ENCODE measurements at regions not wholly inside any gene's neighbourhood (a gene's known extent, or its start where the extent isn't known, plus 50 kb on each side); places are given as distances from the start of the nearest gene placed in this dataset.

GRCh38 chr12:25859976-25860375, 98.5 kb upstream of the RASSF8 start:
- intact Hi-C loops (cut with DNase I) = no loop called here
- no peak for DNase-seq
- ATAC-seq = no peak

GRCh38 chr12:25861226-25861625, 97.3 kb upstream of the RASSF8 start:
- no peak overlapping the region for H3K27ac ChIP-seq
- no peak for ATAC-seq
- no peaks in the 10 kb centered on the region for H3K36me3 ChIP-seq
- TF ChIP-seq, protein P1, sequence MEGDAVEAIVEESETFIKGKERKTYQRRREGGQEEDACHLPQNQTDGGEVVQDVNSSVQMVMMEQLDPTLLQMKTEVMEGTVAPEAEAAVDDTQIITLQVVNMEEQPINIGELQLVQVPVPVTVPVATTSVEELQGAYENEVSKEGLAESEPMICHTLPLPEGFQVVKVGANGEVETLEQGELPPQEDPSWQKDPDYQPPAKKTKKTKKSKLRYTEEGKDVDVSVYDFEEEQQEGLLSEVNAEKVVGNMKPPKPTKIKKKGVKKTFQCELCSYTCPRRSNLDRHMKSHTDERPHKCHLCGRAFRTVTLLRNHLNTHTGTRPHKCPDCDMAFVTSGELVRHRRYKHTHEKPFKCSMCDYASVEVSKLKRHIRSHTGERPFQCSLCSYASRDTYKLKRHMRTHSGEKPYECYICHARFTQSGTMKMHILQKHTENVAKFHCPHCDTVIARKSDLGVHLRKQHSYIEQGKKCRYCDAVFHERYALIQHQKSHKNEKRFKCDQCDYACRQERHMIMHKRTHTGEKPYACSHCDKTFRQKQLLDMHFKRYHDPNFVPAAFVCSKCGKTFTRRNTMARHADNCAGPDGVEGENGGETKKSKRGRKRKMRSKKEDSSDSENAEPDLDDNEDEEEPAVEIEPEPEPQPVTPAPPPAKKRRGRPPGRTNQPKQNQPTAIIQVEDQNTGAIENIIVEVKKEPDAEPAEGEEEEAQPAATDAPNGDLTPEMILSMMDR (IDR thresholded peaks at IDR 0.05) = no peak
- no peaks in the 10 kb centered on the region for H3K9me3 ChIP-seq
- H3K4me3 ChIP-seq = no peak overlapping the region
- H3K4me1 ChIP-seq = no peaks in the 10 kb centered on the region
- H3K27me3 ChIP-seq = no peaks in the 10 kb centered on the region
- no peak for DNase-seq
- intact Hi-C loops (cut with DNase I) = no loop called here

More at GRCh38 chr12:25859976-25860375, 98.5 kb upstream of the RASSF8 start:
- Histone ChIP-seq H3K4me3 (no peak overlapping the region), H3K4me1 (no peaks in the 10 kb centered on the region), H3K27ac (no peak overlapping the region), H3K9me3 (no peaks in the 10 kb centered on the region), H3K36me3 (no peaks in the 10 kb centered on the region), H3K27me3 (no peaks in the 10 kb centered on the region)
- TF ChIP-seq, protein P1 (IDR thresholded peaks at IDR 0.05) = no peak

DNA sequence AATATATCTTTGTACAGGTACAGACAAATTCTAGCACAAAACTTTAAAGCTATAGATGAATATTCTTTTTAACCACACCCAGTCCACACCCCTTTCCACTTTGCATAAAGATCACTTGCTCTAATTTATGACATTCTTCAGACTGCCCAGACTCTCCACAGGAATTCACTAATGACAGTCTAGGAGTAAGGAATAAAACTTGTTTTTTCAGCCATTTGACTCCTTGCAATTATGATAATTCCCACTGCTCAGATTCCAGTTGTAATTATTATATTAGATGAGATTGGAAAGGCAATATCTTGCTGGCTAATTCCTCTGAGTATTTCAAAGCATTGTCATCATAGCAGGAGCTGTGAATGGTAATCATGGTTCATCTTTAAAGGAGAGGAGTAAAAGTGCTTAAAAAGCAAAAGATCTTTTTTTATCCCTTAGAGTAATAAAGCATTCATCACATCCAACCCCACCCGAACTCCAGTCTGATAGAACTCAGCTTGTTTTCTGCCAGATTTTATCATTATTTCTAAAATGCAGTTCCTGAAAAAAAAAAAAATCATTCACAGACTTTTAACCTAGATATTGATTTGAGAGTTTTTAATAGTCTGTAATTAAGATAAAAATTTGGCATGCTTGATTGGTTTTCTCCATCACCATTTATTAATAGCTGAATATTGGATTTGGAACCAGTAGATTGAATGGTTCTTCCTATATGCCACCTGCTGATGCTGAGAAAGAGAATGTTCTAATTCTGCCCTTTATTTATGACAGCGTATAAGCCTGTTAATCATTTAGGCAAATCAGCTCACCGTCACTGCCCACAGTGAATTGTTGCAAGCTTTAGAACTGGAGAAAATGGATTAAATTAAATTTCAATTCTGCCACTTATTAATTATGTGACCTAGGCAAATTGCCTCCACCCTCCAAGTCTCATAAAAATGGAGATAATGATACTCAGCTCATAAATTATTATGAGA, 93.9 kb upstream of the RASSF8 start:
- Histone ChIP-seq H3K4me1 (no peaks in the 10 kb centered on the region), H3K27ac (no peak overlapping the region), H3K36me3 (no peaks in the 10 kb centered on the region), H3K27me3 (no peaks in the 10 kb centered on the region), H3K9me3 (peaks cover 6% of the 10 kb centered on the region), H3K4me3 (no peak overlapping the region)
- intact Hi-C loops (cut with DNase I) = no loop called here
- no peak for ATAC-seq
- TF ChIP-seq, protein P1 (IDR thresholded peaks at IDR 0.05) = no peak
- no peak for DNase-seq

DNA sequence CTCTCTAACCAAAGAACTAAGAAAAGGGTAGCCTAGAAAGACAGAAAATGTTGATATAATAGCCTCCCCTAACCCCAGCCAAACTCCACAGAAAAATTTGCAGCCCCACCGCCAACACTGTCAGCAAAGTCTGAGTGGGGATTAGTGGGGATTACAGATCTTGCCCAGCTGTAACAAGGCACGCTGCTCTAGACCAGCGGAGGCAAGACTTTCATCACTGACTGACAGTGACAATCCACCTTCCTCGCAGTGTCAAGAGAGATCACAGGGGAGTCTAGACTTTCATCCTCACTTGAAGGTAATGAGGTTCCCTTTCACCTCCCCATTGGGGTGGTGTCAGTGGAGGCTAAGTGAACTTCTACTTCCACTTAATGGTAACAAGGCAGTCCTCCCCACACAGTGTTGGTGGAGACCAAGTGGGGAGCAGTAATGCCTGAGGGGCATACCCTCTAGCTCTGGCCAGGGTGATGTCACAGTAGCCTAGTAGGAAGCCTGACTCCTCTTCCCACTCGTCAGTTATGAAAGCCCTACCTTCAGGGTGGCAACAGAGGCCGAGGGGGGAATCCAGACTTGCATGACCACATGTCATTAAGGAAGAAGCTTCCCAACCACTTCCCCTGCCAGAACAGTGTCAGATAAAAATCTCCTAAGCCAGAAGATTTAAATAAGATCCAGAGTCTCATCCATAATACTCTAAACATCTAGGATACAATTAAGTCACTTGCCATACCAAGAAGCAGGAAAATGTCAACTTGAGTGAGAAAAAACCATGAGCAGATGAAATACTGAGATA, 91.7 kb upstream of the RASSF8 start:
- no peaks in the 10 kb centered on the region for H3K27me3 ChIP-seq
- intact Hi-C loops (cut with DNase I) = no loop called here
- peaks cover 6% of the 10 kb centered on the region for H3K9me3 ChIP-seq
- H3K27ac ChIP-seq = no peak overlapping the region
- DNase-seq (no peak), ATAC-seq (peak; percentile 71)
- H3K4me3 ChIP-seq = no peak overlapping the region
- no peaks in the 10 kb centered on the region for H3K4me1 ChIP-seq
- no peaks in the 10 kb centered on the region for H3K36me3 ChIP-seq
- TF ChIP-seq, protein P1 (IDR thresholded peaks at IDR 0.05) = no peak

GRCh38 chr12:25868193-25868592, 90.3 kb upstream of the RASSF8 start:
- no peak for ATAC-seq
- Histone ChIP-seq H3K27ac (no peak overlapping the region), H3K4me3 (no peak overlapping the region), H3K27me3 (no peaks in the 10 kb centered on the region), H3K4me1 (no peaks in the 10 kb centered on the region), H3K36me3 (no peaks in the 10 kb centered on the region), H3K9me3 (peaks cover 6% of the 10 kb centered on the region)
- intact Hi-C loops (cut with DNase I) = no loop called here
- TF ChIP-seq, protein P1 (IDR thresholded peaks at IDR 0.05) = no peak
- no peak for DNase-seq
